GM12872 (cell line): ENCODE measurements at regions not wholly inside any gene's neighbourhood (a gene's known extent, or its start where the extent isn't known, plus 50 kb on each side); places are given as distances from the start of the nearest gene placed in this dataset.

Experiments
- CTCF ChIP-seq: IDR thresholded peaks from 3 replicates; pipeline ENCODE4 v1.5.1; 2011; ENCODE audit warnings: low read depth, mild to moderate bottlenecking, low read length, moderate library complexity; ENCODE audit not compliant: insufficient read depth

- no peak for TF ChIP-seq CTCF
These were observed 209.5 kb upstream of the TARS1 start for GRCh38 chr5:33231214-33231710.

- TF ChIP-seq CTCF: no peak
These were observed 208.8 kb upstream of the TARS1 start for GRCh38 chr5:33231935-33232334.

- no peak for TF ChIP-seq CTCF
These were observed 207.8 kb upstream of the TARS1 start for GRCh38 chr5:33232731-33233505.

GRCh38 chr5:33235304-33235703, 205.5 kb upstream of the TARS1 start:
- TF ChIP-seq CTCF: no peak

GRCh38 chr5:33235824-33236223, 204.9 kb upstream of the TARS1 start:
- TF ChIP-seq CTCF: no peak

- TF ChIP-seq CTCF: no peak
These were observed 203.3 kb upstream of the TARS1 start for GRCh38 chr5:33237471-33237870.

- no peak for TF ChIP-seq CTCF
These were observed 201.7 kb upstream of the TARS1 start for GRCh38 chr5:33238826-33239695.
